Neural progenitor cell (in vitro differentiated cells): ENCODE measurements at regions not wholly inside any gene's neighbourhood (a gene's known extent, or its start where the extent isn't known, plus 50 kb on each side); places are given as distances from the start of the nearest gene placed in this dataset.
"Not testable (repeated sequence)": the region's sequence is repeated elsewhere in the genome, so short reads cannot be mapped to it uniquely, and the experiment has no call there.

ENCODE experiments used
- DNase-seq: peaks from one replicate; pipeline ENCODE4 v3.0.0-alpha.2; 2016; ENCODE audit warnings: low spot score
- H2AFZ ChIP-seq: fragments of 200-600 bp; sonication (generic); replicated peaks from 2 replicates; pipeline ENCODE4 v1.6.1; 2016; ENCODE audit warnings: antibody characterized with exemption
- H3F3A ChIP-seq: fragments of 200-600 bp; sonication (generic); 2 replicates; pipeline ENCODE4 v1.6.1; 2016; ENCODE audit warnings: antibody characterized with exemption, low read depth
- H3K27ac ChIP-seq: fragments of 200-600 bp; sonication (generic); 2 replicates; pipeline ENCODE4 v1.5.1; 2016; ENCODE audit warnings: mild to moderate bottlenecking
- H3K27me3 ChIP-seq: fragments of 200-600 bp; sonication (generic); 2 replicates; pipeline ENCODE4 v1.6.1; 2016; ENCODE audit warnings: mild to moderate bottlenecking, moderate library complexity
- H3K36me3 ChIP-seq: fragments of 200-600 bp; sonication (generic); 2 replicates; pipeline ENCODE4 v1.5.1; 2016
- H3K4me1 ChIP-seq: fragments of 200-600 bp; sonication (generic); 2 replicates; pipeline ENCODE4 v1.6.1; 2016; ENCODE audit warnings: mixed run types
- H3K4me2 ChIP-seq: fragments of 200-600 bp; sonication (generic); 2 replicates; pipeline ENCODE4 v1.6.1; 2016
- H3K4me3 ChIP-seq: fragments of 200-600 bp; sonication (generic); 2 replicates; pipeline ENCODE4 v1.5.1; 2016
- H3K79me2 ChIP-seq: fragments of 200-600 bp; sonication (generic); 2 replicates; pipeline ENCODE4 v1.6.1; 2016; ENCODE audit warnings: low read depth
- H3K9ac ChIP-seq: fragments of 200-600 bp; sonication (generic); 2 replicates; pipeline ENCODE4 v1.6.1; 2016
- H3K9me3 ChIP-seq: fragments of 200-600 bp; sonication (generic); 2 replicates; pipeline ENCODE4 v1.5.1; 2016; ENCODE audit warnings: low read depth
- H4K20me1 ChIP-seq: fragments of 200-600 bp; sonication (generic); 2 replicates; pipeline ENCODE4 v1.6.1; 2016; ENCODE audit warnings: low read depth
- H3K27ac Mint-ChIP-seq: 3 replicates; pipeline ENCODE4 v1.8.0; 2021; ENCODE audit warnings: mixed read lengths
- H3K27me3 Mint-ChIP-seq: 2 replicates; pipeline ENCODE4 v1.8.0; 2022; ENCODE audit warnings: low read depth, mild to moderate bottlenecking, inconsistent platforms, moderate library complexity, mixed read lengths; ENCODE audit not compliant: insufficient read depth
- H3K36me3 Mint-ChIP-seq: 3 replicates; pipeline ENCODE4 v1.8.0; 2021; ENCODE audit warnings: mixed read lengths
- H3K4me1 Mint-ChIP-seq: 3 replicates; pipeline ENCODE4 v1.8.0; 2021; ENCODE audit warnings: mixed read lengths
- H3K4me3 Mint-ChIP-seq: 3 replicates; pipeline ENCODE4 v1.8.0; 2021; ENCODE audit warnings: mild to moderate bottlenecking, moderate library complexity, mixed read lengths
- H3K9me3 Mint-ChIP-seq: 3 replicates; pipeline ENCODE4 v1.8.0; 2020; ENCODE audit warnings: mixed read lengths
- CTCF ChIP-seq: fragments of 200-600 bp; sonication (generic); IDR thresholded peaks from 2 replicates; pipeline ENCODE4 v1.5.1; 2017; ENCODE audit warnings: antibody characterized with exemption, mild to moderate bottlenecking
- EZH2 ChIP-seq: fragments of 200-600 bp; sonication (generic); IDR thresholded peaks from 2 replicates; pipeline ENCODE4 v1.6.1; 2017; ENCODE audit warnings: antibody characterized with exemption, mild to moderate bottlenecking, moderate library complexity
- EZH2phosphoT487 ChIP-seq: fragments of 200-600 bp; sonication (generic); IDR thresholded peaks from 2 replicates; pipeline ENCODE4 v1.6.1; 2017; ENCODE audit warnings: antibody characterized with exemption

- not testable (repeated sequence) for H3K4me2 ChIP-seq, H3F3A ChIP-seq, H3K9me3 Mint-ChIP-seq, H3K27ac ChIP-seq, H3K4me1 Mint-ChIP-seq, H2AFZ ChIP-seq, H3K79me2 ChIP-seq, H3K27me3 ChIP-seq, H3K27me3 Mint-ChIP-seq, H3K4me3 Mint-ChIP-seq, DNase-seq, H3K36me3 Mint-ChIP-seq, H3K4me3 ChIP-seq, H3K4me1 ChIP-seq, H3K27ac Mint-ChIP-seq, H4K20me1 ChIP-seq, H3K9ac ChIP-seq, H3K36me3 ChIP-seq
- H3K9me3 ChIP-seq = peaks cover 78% of the 10 kb centered on the region
Measured at GRCh38 chr21:10427277-10427676, 94.1 kb upstream of the TPTE start.

- H3K27me3 Mint-ChIP-seq, H3K79me2 ChIP-seq, H3K36me3 ChIP-seq, H3K4me1 ChIP-seq, H3K4me2 ChIP-seq, H3K36me3 Mint-ChIP-seq, H3K4me3 Mint-ChIP-seq, H3F3A ChIP-seq, H4K20me1 ChIP-seq, H3K27ac ChIP-seq, H3K9ac ChIP-seq, H2AFZ ChIP-seq, H3K4me1 Mint-ChIP-seq, DNase-seq, H3K27ac Mint-ChIP-seq, H3K27me3 ChIP-seq, H3K4me3 ChIP-seq, H3K9me3 Mint-ChIP-seq: not testable (repeated sequence)
- peaks cover 77% of the 10 kb centered on the region for H3K9me3 ChIP-seq
Measured at GRCh38 chr21:10428981-10429534, 92.3 kb upstream of the TPTE start.

GRCh38 chr21:10430005-10430404 is 91.4 kb upstream of the TPTE start:
- Histone ChIP-seq H3K9ac (no peak overlapping the region), H3K27me3 (no peaks in the 10 kb centered on the region), H3K4me3 (no peak overlapping the region), H3K36me3 (peaks cover 5% of the 10 kb centered on the region), H2AFZ (no peak overlapping the region), H3F3A (no peaks in the 10 kb centered on the region), H3K79me2 (no peaks in the 10 kb centered on the region), H3K4me2 (no peak overlapping the region), H3K4me1 (no peaks in the 10 kb centered on the region), H4K20me1 (no peaks in the 10 kb centered on the region), H3K27ac (no peak overlapping the region), H3K9me3 (peaks cover 70% of the 10 kb centered on the region)
- H3K27me3 Mint-ChIP-seq = no peaks in the 10 kb centered on the region
- peaks cover 6% of the 10 kb centered on the region for H3K9me3 Mint-ChIP-seq
- no peak overlapping the region for H3K27ac Mint-ChIP-seq
- H3K36me3 Mint-ChIP-seq = no peaks in the 10 kb centered on the region
- DNase-seq = no peak
- TF ChIP-seq EZH2phosphoT487 (no peak), CTCF (no peak), EZH2 (no peak)
- H3K4me1 Mint-ChIP-seq = no peaks in the 10 kb centered on the region
- no peak overlapping the region for H3K4me3 Mint-ChIP-seq

GRCh38 chr21:10431995-10432394 is 89.4 kb upstream of the TPTE start:
- not testable (repeated sequence) for DNase-seq, H3K4me3 ChIP-seq, H4K20me1 ChIP-seq, H3K36me3 ChIP-seq, H3K27ac Mint-ChIP-seq, H2AFZ ChIP-seq, H3K27me3 Mint-ChIP-seq, H3F3A ChIP-seq, H3K4me3 Mint-ChIP-seq, H3K9ac ChIP-seq, H3K4me2 ChIP-seq, H3K4me1 Mint-ChIP-seq, H3K79me2 ChIP-seq, H3K27me3 ChIP-seq, H3K4me1 ChIP-seq, H3K9me3 Mint-ChIP-seq, H3K27ac ChIP-seq, H3K36me3 Mint-ChIP-seq
- H3K9me3 ChIP-seq = peaks cover 72% of the 10 kb centered on the region

- H3K9ac ChIP-seq, H3K36me3 Mint-ChIP-seq, H3K4me3 Mint-ChIP-seq, H3K4me1 Mint-ChIP-seq, H3F3A ChIP-seq, H3K4me3 ChIP-seq, H3K4me1 ChIP-seq, H3K9me3 Mint-ChIP-seq, H4K20me1 ChIP-seq, H2AFZ ChIP-seq, DNase-seq, H3K27ac ChIP-seq, H3K27me3 Mint-ChIP-seq, H3K79me2 ChIP-seq, H3K36me3 ChIP-seq, H3K4me2 ChIP-seq, H3K27ac Mint-ChIP-seq, H3K27me3 ChIP-seq: not testable (repeated sequence)
- peaks cover 71% of the 10 kb centered on the region for H3K9me3 ChIP-seq
Measured at GRCh38 chr21:10432456-10432855, 88.9 kb upstream of the TPTE start.

GRCh38 chr21:10437977-10438376 is 83.4 kb upstream of the TPTE start:
- H3K27me3 ChIP-seq, H3K4me3 Mint-ChIP-seq, H3K27ac Mint-ChIP-seq, H3K9me3 Mint-ChIP-seq, H2AFZ ChIP-seq, H4K20me1 ChIP-seq, H3K4me1 Mint-ChIP-seq, H3K79me2 ChIP-seq, H3K27ac ChIP-seq, H3K4me3 ChIP-seq, DNase-seq, H3K4me1 ChIP-seq, H3K36me3 ChIP-seq, H3K36me3 Mint-ChIP-seq, H3K27me3 Mint-ChIP-seq, H3F3A ChIP-seq, H3K9ac ChIP-seq, H3K4me2 ChIP-seq: not testable (repeated sequence)
- H3K9me3 ChIP-seq = peaks cover 55% of the 10 kb centered on the region

GRCh38 chr21:10440639-10441038 is 80.7 kb upstream of the TPTE start:
- H3K27ac ChIP-seq, DNase-seq, H3K9me3 Mint-ChIP-seq, H3K27me3 Mint-ChIP-seq, H3F3A ChIP-seq, H2AFZ ChIP-seq, H3K4me3 Mint-ChIP-seq, H3K4me1 ChIP-seq, H3K4me2 ChIP-seq, H3K4me1 Mint-ChIP-seq, H3K9ac ChIP-seq, H3K79me2 ChIP-seq, H3K27ac Mint-ChIP-seq, H3K27me3 ChIP-seq, H3K36me3 ChIP-seq, H3K4me3 ChIP-seq, H4K20me1 ChIP-seq, H3K36me3 Mint-ChIP-seq: not testable (repeated sequence)
- peaks cover 72% of the 10 kb centered on the region for H3K9me3 ChIP-seq
